Limb (tissue), 2 donors: ENCODE measurements at regions not wholly inside any gene's neighbourhood (a gene's known extent, or its start where the extent isn't known, plus 50 kb on each side); places are given as distances from the start of the nearest gene placed in this dataset.
"Not testable (repeated sequence)": the region's sequence is repeated elsewhere in the genome, so short reads cannot be mapped to it uniquely, and the experiment has no call there.

Experiments used
- DNase-seq, 2 donors: peaks; one replicate each; pipeline ENCODE4 v3.0.0-alpha.2; 2016; ENCODE audit errors: extremely low spot score in 2 of 2

DNA sequence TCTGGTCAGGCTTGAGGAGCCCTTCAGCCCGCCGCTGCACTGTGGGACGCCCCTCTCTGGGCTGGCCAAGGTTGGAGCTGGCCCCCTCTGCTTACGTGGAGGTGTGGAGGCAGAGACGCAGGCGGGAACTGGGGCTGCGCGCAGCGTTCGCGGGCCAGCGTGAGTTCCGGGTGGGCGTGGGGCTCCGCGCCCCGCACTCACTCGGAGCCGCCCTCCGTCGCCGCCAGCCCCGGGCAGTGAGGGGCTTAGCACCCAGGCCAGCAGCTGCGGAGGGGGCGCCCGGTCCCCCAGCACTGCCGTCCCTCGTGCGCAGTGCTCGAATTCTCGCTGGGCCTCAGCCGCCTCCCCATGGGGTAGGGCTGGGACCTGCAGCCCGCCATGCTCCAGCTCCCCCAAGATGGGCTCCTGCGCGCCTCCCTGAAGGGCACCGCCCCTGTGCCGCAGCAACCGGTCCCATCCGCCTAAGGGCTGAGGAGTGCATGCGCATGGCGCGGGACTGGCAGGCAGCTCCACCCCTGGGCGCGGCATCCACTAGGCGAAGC lies 695.9 kb downstream of the EPHA7 start:
- no peak for DNase-seq

DNA sequence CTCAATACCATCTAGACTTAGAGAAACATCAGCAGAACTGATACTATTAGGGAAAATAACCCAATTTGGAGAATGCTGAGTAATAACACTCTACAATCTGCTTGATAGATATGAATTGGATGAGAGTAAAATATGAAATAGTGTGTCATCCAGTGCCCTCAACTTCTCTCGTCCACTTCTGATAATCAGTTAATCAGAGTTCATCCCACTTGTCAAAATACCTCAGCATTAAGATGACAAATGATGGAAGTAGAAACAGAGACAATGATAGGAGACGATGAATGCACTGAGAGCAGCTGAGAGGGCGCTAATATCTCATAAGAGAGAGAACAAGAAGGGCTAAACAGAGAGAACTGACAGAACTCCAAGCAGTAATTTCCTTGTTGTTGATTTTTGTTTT lies 699.6 kb downstream of the EPHA7 start:
- no peak for DNase-seq

DNA sequence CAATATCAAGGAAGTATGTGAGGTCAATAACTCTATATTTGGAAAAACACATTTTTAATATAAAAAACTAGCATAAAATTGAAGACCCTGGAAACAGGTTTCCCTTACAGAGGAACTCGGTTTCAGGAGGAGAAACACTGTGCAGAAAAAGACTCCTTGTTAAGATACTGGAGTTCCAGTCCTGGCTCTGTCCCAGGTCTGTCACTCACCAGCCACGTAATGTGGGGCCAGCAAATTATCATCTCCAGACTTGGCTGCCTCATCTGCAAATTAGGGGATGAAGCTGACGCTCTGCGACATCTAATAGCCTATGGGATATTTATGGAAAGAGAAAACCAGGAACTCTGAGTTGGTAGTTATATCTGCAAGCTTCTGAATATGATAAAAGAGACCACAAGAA lies 702.7 kb downstream of the EPHA7 start:
- DNase-seq, result no peak

GRCh38 chr6:92715991-92716390 lies 703.4 kb downstream of the EPHA7 start:
- DNase-seq, result no peak

DNA sequence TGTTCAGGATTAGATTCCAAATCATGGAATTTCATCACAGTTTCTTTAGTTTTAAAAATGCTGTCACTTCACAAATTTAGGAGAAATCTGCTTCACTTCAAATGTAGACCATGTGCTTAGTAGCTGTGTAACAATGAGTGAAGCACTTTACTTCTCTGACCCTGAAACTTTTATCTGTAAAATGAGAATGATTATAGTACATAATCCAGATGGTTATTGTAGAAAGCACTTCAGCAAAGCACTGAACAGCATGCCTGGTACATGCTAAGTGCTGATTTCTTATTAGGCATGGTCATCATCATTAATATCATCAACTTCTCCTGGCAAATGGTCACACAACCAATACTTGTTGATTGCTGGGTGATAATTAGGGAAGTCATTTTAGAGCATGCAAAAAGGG lies 705.0 kb downstream of the EPHA7 start:
- DNase-seq, result no peak

DNA sequence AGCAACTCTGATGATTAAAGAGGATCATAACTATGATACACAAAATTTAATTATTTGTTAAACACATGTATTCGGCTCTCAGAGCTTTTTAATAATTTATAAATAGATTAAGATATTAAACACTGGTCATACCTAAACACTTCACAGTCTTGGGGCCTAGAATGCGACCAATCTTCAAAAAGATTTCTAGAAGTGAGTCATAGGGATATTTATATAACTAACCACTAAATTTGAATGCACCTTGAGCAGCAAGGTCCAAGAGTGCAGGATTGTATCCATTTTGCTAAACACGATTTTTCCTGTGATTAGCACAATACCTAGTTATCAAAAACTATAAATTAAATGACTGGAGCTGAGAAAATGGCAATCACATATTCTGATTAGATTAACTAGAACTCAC lies 709.3 kb downstream of the EPHA7 start:
- DNase-seq, result no peak

GRCh38 chr6:92708945-92709344 lies 710.4 kb downstream of the EPHA7 start:
- no peak for DNase-seq

DNA sequence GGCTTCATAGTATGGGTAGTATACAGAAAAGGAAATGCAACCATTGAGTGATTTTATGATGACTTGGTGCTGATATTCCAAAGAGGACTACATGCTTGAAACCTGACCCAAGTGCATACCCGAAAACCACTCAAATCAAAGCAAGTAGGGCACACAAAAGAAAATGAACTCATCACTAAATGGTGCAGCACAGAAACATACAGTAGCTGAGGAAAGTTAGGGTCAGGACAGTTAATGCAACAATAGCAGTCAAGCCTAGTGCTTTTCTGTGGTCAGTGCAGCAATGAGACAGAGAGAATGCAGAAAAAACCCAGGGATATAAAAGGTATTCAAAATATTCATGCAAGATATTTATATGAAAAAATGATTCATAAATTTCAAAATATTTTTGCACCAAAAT lies 711.1 kb downstream of the EPHA7 start:
- DNase-seq, result no peak

DNA sequence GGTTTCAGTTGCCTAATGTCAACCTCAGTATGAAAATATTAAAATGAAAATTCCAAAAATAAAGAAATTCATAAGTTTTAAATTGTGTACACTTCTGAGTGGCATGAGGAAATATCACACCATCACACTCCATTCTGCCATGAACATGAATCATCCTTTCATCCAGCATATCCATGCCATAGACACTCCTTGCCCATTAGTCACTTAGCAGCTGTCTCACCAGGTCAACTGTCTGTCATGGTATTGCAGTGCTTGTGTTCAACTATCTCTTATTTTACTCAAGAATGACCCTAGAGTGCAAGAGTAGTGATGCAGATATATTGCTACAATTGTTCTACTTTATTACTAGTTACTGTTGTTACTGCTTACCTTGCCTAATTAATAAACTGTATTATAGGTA lies 712.4 kb downstream of the EPHA7 start:
- no peak for DNase-seq

- DNase-seq, result no peak
Observed at GRCh38 chr6:92701425-92702096, 717.8 kb downstream of the EPHA7 start.

DNA sequence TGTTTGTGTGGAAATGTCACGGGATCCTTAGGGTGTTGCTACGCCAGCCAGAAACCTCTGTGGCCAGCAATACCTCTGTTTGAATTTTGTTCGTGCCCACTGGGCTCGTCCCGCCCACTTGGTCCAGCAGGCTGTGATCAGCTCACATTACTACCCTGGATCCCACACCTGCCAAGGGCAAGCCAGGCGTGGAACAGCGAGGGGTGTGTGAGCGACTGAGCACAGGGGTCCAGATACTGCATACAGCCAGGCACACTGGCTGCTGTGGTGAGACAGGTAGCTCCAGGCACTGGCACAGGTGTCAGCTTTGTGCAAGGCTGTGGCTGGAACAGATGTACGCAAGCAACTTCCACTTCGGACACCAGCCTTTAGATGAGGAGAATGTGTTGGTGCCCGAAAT lies 718.9 kb downstream of the EPHA7 start:
- no peak for DNase-seq

- no peak for DNase-seq
Observed at GRCh38 chr6:92690997-92691599, 728.3 kb downstream of the EPHA7 start.

- DNase-seq, result no peak
Observed at GRCh38 chr6:92688342-92688741, 731.0 kb downstream of the EPHA7 start.

DNA sequence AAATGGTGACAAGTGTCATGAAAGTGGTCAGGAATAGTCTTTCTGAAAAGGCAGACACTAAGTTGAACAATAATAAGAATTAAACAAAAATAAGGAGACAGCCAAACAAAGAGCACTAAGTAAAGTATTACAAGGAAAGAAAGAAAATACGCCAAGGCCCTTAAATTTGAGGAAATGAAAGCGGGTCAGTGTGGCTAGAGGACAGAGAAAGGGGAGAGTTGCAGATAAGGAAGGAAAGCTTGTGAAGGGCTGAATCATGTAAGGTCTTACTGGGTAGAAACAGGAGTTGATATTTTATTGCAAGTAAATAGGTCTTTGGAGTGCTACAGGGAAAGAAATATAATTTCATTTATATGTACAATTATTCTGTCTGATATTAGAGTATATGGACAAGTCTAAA lies 732.1 kb downstream of the EPHA7 start:
- DNase-seq, result no peak

DNA sequence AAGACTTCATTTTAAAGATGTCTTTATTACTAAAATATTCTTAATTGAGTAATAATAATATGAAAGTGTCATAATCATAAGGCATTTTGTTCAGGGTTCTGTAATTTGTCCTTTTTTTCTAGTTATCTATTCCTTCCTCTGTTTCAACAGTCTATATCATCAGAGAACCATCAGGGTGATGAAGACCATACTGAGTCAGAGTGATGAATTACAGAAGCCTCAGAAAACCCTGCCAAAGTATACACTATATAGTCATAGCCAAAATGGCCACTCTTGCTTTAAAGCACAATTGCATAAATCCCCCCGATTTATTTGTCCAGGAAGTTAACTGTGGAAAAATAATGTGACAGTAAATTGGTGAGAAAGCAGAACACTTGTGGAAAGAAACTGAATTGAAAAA lies 735.0 kb downstream of the EPHA7 start:
- DNase-seq, result no peak

- no peak for DNase-seq
Observed at GRCh38 chr6:92683748-92684147, 735.6 kb downstream of the EPHA7 start.

GRCh38 chr6:92682516-92683398 lies 736.6 kb downstream of the EPHA7 start:
- no peak for DNase-seq

- no peak for DNase-seq
Observed at GRCh38 chr6:92681401-92681800, 738.0 kb downstream of the EPHA7 start.

DNA sequence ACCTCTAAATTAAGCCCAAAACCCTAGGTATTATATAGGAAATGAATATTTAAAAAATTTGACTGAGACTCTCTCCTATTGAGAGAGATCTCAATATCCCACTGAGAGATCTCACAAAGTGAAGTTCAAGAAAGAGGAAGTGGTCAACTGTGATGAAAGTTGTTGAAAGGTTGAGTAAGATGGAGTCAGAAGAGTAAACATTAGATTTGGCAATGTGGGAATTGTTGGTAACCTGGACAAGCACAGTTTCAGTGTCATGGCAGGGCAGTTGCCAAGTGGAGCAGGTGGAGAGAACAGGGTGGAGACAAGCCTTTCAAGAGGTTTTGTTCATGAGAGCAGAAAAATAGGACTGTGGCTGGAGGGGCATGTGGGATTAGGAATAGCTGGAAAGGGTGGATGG lies 747.9 kb downstream of the EPHA7 start:
- DNase-seq, result not testable (repeated sequence)

DNA sequence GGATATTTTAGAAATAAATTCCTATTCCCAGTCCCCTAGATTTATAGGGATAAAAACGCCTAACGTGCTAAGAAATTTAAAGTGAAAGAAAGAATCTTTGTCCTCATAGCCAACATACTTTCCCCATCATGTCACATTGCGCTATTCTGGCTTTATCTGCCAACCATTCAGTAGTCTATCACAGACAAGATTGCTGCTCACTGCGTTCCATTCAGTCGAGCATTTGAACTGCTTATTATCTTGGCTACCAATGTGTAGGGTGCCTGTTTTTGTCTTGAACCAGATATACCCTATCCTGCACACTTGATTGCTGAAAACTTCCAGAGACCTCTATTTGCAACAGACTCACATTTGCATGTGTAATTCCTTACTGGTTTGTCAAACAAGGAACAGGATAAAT lies 751.5 kb downstream of the EPHA7 start:
- DNase-seq, result no peak

- DNase-seq, result no peak
Observed at GRCh38 chr6:92648364-92649086, 770.8 kb downstream of the EPHA7 start.

GRCh38 chr6:92647630-92648029 lies 771.7 kb downstream of the EPHA7 start:
- no peak for DNase-seq
